K562 (cell line): ENCODE measurements at regions not wholly inside any gene's neighbourhood (a gene's known extent, or its start where the extent isn't known, plus 50 kb on each side); places are given as distances from the start of the nearest gene placed in this dataset.

Source experiments
- ATAC-seq: fragments of 200-7000 bp; cut with Tn5 transposase; 3 replicates; pipeline ENCODE4 v1.9.1; 2020; ENCODE audit warnings: moderate library complexity
- BruUV-seq: library from RNA; stranded (reverse); fragments of 400-500 nt; replicated peaks from 2 replicates; lab custom pipeline; 2021; lab: Mats Ljungman, UMichigan
- CTCF ChIA-PET: fragments of 300-600 bp; formaldehyde crosslinking; extraction: SDS; loops from one replicate; lab custom pipeline; 2021; ENCODE audit warnings: low intra/inter-chr PET ratio; lab: Yijun Ruan, JAX
- POLR2A ChIA-PET: fragments of 300-600, 350-650 bp; sonication (Branson Sonifier 250); formaldehyde crosslinking; extraction: SDS; loops from one replicate; lab custom pipeline; 2021; ENCODE audit warnings: antibody characterized with exemption, inconsistent platforms; lab: Yijun Ruan, JAX
- DNase-seq, 4 experiments: peaks; one replicate each; pipeline versions ENCODE4 v3.0.0 to v3.0.0-alpha.2; 2011 to 2018; ENCODE audit warnings: low spot score in 3 of 4, mixed read lengths in 3 of 4; ENCODE audit errors: extremely low read depth in 1 of 4
- FAIRE-seq: peaks from 2 replicates; lab custom pipeline; 2011; peaks lifted over from hg19 to GRCh38; lab: Jason Lieb, UNC
- H2AFZ ChIP-seq: 2 replicates; pipeline ENCODE4 v1.6.0; 2011; ENCODE audit warnings: low read depth, low read length, control low read depth, inconsistent platforms
- H3K27ac ChIP-seq: fragments of 200-600 bp; 3 replicates; pipeline ENCODE4 v1.8.0; 2011; ENCODE audit warnings: low read depth, mild to moderate bottlenecking, control low read depth, inconsistent platforms, low read length, moderate library complexity, mixed read lengths; ENCODE audit errors: extremely low read depth
- H3K27me3 ChIP-seq, 2 experiments: fragments of 300-600 bp in 1 of 2; 2 replicates in 1 of 2; 3 replicates in 1 of 2; pipeline versions ENCODE4 v1.6.0 to v1.8.0; 2011; ENCODE audit warnings: inconsistent platforms in 2 of 2, low read length in 2 of 2, mild to moderate bottlenecking in 1 of 2, mixed read lengths in 1 of 2, moderate library complexity in 1 of 2; ENCODE audit not compliant: control insufficient read depth in 2 of 2, insufficient read depth in 2 of 2
- H3K36me3 ChIP-seq: fragments of 300-600 bp; 3 replicates; pipeline ENCODE4 v1.8.0; 2011; ENCODE audit warnings: mild to moderate bottlenecking, low read length, inconsistent platforms; ENCODE audit not compliant: control insufficient read depth, insufficient read depth
- H3K4me1 ChIP-seq, 2 experiments: fragments of 200-600 bp in 1 of 2; replicated peaks in 1 of 2; 2 replicates in 1 of 2; 3 replicates in 1 of 2; pipeline versions ENCODE4 v1.5.1 to v1.8.0; 2011; ENCODE audit warnings: inconsistent platforms in 2 of 2, low read length in 2 of 2, mild to moderate bottlenecking in 1 of 2, mixed read lengths in 1 of 2, moderate library complexity in 1 of 2; ENCODE audit not compliant: control insufficient read depth in 2 of 2, insufficient read depth in 2 of 2
- H3K4me2 ChIP-seq: 2 replicates; pipeline ENCODE4 v1.6.1; 2011; ENCODE audit warnings: low read length, control low read depth, inconsistent platforms, mixed read lengths; ENCODE audit not compliant: insufficient read depth
- H3K4me3 ChIP-seq: fragments of 200-600 bp; sonication (generic), shearing (Covaris generic); 2 replicates; pipeline ENCODE4 v1.5.1; 2016; ENCODE audit warnings: control low read depth, inconsistent platforms
- H3K79me2 ChIP-seq: fragments of 200-600 bp; 3 replicates; pipeline ENCODE4 v1.8.0; 2011; ENCODE audit warnings: low read length, inconsistent platforms; ENCODE audit not compliant: control insufficient read depth, insufficient read depth
- H3K9ac ChIP-seq, 2 experiments: 2 replicates each; pipeline versions ENCODE4 v1.6.0 to v1.6.1; 2011; ENCODE audit warnings: low read depth in 2 of 2, low read length in 2 of 2, control low read depth in 1 of 2, inconsistent platforms in 1 of 2, mild to moderate bottlenecking in 1 of 2, mixed read lengths in 1 of 2; ENCODE audit not compliant: insufficient read depth in 1 of 2
- H3K9me1 ChIP-seq: one replicate; pipeline ENCODE4 v1.6.0; 2011; ENCODE audit warnings: inconsistent platforms, mild to moderate bottlenecking, low read length, moderate library complexity; ENCODE audit not compliant: control insufficient read depth, insufficient read depth
- H3K9me3 ChIP-seq: replicated peaks from 2 replicates; pipeline ENCODE4 v1.5.1; 2011; ENCODE audit warnings: low read depth, low read length, inconsistent platforms; ENCODE audit not compliant: control insufficient read depth, insufficient read depth
- H4K20me1 ChIP-seq: replicated peaks from 2 replicates; pipeline ENCODE4 v1.6.1; 2011; ENCODE audit warnings: low read length, inconsistent platforms, mixed read lengths; ENCODE audit not compliant: control insufficient read depth, insufficient read depth
- ETS2 ChIP-seq: IDR thresholded peaks from 2 replicates; pipeline ENCODE4 v1.6.1; 2016; ENCODE audit warnings: borderline replicate concordance, missing genetic modification characterization, mild to moderate bottlenecking, moderate library complexity, missing compliant biosample characterization; ENCODE audit not compliant: poor library complexity, severe bottlenecking
- HMG20A ChIP-seq: fragments of 450-650 bp; formaldehyde crosslinking; conservative IDR thresholded peaks from 2 replicates; pipeline ENCODE4 v1.4.0; 2020; ENCODE audit warnings: mild to moderate bottlenecking, mixed read lengths
- KAT7 ChIP-seq: sonication (generic); formaldehyde crosslinking; IDR thresholded peaks from 2 replicates; pipeline ENCODE4 v1.8.0; 2022; ENCODE audit warnings: missing genetic modification reagents, mild to moderate bottlenecking, borderline replicate concordance
- POLR2A ChIP-seq: fragments of 450-650 bp; conservative IDR thresholded peaks from 2 replicates; pipeline ENCODE4 v1.6.1; 2016
- ZBTB12 ChIP-seq: fragments of 250-450 bp; sonication (Bioruptor Pico); IDR thresholded peaks from 2 replicates; pipeline ENCODE4 v1.4.0; 2020
- ZNF121 ChIP-seq: sonication (generic); formaldehyde crosslinking; conservative IDR thresholded peaks from 2 replicates; pipeline ENCODE4 v1.8.0; 2022; ENCODE audit warnings: missing genetic modification reagents
- ZNF217 ChIP-seq: sonication (generic); formaldehyde crosslinking; IDR thresholded peaks from 2 replicates; pipeline ENCODE4 v1.8.0; 2022; ENCODE audit warnings: mild to moderate bottlenecking, missing genetic modification reagents
- ZNF253 ChIP-seq: fragments of 250-450 bp; sonication (Bioruptor Pico); conservative IDR thresholded peaks from 2 replicates; pipeline ENCODE4 v1.6.1; 2021; ENCODE audit warnings: mild to moderate bottlenecking
- WGBS: fragments of 100-300 bp; shearing (Covaris generic); methylation state at CpG from one replicate; pipeline ENCODE4 v1.1.6; 2016; ENCODE audit warnings: low coverage, mixed read lengths; ENCODE audit not compliant: insufficient coverage; ENCODE audit errors: missing lambda C conversion rate; 5-methylcytosine and 5-hydroxymethylcytosine counted together
- in situ Hi-C: fragments of 300-500 bp; cut with MboI; formaldehyde crosslinking; loops from 4 replicates; pipeline ENCODE4 v1.15.0; 2018; ENCODE audit warnings: inconsistent platforms, mixed read lengths
- intact Hi-C: fragments of 100-400 bp; cut with micrococcal nuclease; formaldehyde crosslinking; loops from 2 replicates; pipeline ENCODE4 v1.14.2; 2022

GRCh38 chr11:90629229-90629806 is 406.5 kb upstream of the CHORDC1 start:
- ATAC-seq (no peak), DNase-seq (no peak), FAIRE-seq (no peak)
- H2AFZ ChIP-seq: no peak overlapping the region
- H3K36me3 ChIP-seq: no peaks in the 10 kb centered on the region
- ChIA-PET POLR2A (no interaction called here), CTCF (no interaction called here)
- no peaks in the 10 kb centered on the region for H3K9me3 ChIP-seq
- no peak for TF ChIP-seq POLR2A
- no peak for TF ChIP-seq ETS2 (tag)
- no peak for TF ChIP-seq ZBTB12 (CRISPR knock-in tag)
- TF ChIP-seq HMG20A (CRISPR knock-in tag): no peak
- no peak for TF ChIP-seq ZNF217
- TF ChIP-seq ZNF121 (CRISPR knock-in tag): no peak
- no peak for TF ChIP-seq KAT7 (CRISPR knock-in tag)
- TF ChIP-seq ZNF253 (CRISPR knock-in tag): no peak
- H3K79me2 ChIP-seq: no peaks in the 10 kb centered on the region
- H3K9ac ChIP-seq: no peak overlapping the region
- WGBS: 3% methylated on average over 4 of the region's 4 CpGs
- H3K27ac ChIP-seq: no peak overlapping the region
- in situ Hi-C loops (no loop called here), intact Hi-C loops (no loop called here)
- H3K4me2 ChIP-seq: no peak overlapping the region
- H3K27me3 ChIP-seq: no peaks in the 10 kb centered on the region
- H3K4me1 ChIP-seq: no peaks in the 10 kb centered on the region
- no peak overlapping the region for H3K4me3 ChIP-seq
- H3K9me1 ChIP-seq: no peaks in the 10 kb centered on the region
- no TSS peak for BruUV-seq
- no peaks in the 10 kb centered on the region for H4K20me1 ChIP-seq
